Medulla oblongata (tissue), 1 donor: ENCODE measurements at regions not wholly inside any gene's neighbourhood (a gene's known extent, or its start where the extent isn't known, plus 50 kb on each side); places are given as distances from the start of the nearest gene placed in this dataset.

ENCODE experiments used
- DNase-seq: peaks from one replicate; pipeline ENCODE4 v3.0.0-alpha.2; 2015; ENCODE audit errors: extremely low spot score

- DNase-seq = no peak
These were observed 210.4 kb upstream of the HCCS start for GRCh38 chrX:10900585-10901289.

DNA sequence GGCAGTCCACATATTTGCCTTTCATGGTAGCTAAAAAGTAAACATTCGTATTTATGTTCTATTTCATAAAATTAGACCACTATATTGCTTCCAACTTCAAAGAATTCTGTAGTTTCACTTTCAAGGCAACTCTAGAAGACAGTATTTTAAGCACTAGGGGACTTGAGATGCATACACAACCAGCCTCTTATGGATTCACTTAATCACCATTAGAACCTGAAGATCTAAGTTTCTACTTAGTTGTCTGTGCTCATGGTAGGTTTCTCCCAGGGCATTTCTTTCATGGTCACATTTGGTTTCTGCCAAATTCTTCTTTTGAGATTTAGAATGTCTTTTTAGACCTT, 209.9 kb upstream of the HCCS start:
- no peak for DNase-seq

DNA sequence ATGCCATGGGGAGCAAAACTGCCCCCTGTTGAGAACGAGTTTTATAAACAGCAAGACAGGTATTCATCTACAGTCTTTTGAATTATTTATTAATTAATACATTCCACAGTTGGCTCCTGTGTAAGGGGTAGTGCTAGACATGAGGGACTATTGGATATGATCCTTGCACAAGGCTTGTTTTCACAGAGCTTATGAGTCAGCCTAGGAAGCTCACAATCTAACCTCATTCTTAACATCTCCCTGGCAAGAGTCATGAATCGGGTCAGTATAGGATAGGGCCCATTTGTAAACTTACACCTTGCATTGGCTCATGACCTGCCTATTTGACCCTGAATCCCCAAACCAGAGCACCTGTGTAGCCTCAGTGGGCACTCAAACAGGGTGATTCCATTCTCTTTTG, 209.1 kb upstream of the HCCS start:
- no peak for DNase-seq

DNA sequence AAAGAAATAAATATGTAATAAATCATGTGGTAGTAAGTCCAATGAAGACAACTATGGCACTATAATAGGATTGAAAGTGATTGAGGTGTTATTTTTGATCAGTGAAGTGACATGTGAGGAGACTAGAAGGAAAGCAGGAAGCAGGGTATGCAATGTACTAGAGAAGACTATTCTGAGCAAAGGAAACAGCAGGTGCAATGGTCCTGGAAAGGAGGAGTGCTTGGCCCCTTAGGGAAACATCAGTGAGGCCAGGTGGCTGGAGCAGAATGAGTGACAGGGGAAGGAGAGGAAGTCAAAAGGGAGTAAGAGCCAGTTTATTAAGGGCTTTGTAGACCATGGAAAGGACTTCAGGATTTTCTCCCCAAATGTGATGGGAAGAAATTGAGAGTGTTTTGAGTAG, 207.6 kb upstream of the HCCS start:
- no peak for DNase-seq

DNA sequence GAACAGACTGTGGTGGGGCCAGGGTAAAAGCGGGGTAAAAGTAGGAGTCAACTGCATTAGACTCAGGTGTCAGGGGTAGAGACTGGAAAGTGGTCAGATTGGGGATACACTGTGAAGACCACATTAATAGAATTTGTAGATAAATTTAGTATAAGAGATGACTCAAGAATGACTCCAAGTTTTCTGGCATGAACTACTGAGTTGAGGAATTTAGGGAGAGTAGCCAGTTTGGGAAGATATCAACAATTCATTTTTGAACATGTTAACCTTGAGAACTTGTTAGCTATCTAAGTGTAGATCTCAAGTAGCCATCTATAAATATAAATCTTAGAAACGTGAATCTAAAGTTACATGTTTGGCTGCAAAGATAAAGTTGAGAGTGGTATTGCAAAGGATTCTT, 206.9 kb upstream of the HCCS start:
- no peak for DNase-seq

DNA sequence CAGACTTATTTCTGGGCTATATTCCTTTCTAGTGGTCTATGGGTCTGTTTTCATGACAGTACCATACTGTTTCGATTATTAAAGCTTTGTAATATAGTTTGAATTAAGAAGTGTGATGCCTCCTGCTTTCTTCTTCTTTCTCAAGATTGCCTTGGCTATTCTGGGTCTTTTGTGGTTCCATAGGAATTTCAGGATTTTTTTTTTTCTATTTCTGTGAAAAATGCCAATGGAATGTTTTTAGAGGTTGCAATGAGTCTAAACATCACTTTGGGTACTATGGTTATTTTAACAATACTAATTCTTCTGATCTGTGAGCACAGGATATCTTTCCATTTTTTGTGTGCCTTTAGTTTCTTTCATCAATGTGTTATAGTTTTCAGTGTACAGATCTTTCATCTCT, 204.3 kb upstream of the HCCS start:
- no peak for DNase-seq

GRCh38 chrX:10922159-10922558, 189.0 kb upstream of the HCCS start:
- DNase-seq = no peak

GRCh38 chrX:10922835-10923234, 188.3 kb upstream of the HCCS start:
- no peak for DNase-seq

- no peak for DNase-seq
These were observed 187.7 kb upstream of the HCCS start for GRCh38 chrX:10923466-10923865.

GRCh38 chrX:10926404-10926803, 184.7 kb upstream of the HCCS start:
- DNase-seq = no peak

DNA sequence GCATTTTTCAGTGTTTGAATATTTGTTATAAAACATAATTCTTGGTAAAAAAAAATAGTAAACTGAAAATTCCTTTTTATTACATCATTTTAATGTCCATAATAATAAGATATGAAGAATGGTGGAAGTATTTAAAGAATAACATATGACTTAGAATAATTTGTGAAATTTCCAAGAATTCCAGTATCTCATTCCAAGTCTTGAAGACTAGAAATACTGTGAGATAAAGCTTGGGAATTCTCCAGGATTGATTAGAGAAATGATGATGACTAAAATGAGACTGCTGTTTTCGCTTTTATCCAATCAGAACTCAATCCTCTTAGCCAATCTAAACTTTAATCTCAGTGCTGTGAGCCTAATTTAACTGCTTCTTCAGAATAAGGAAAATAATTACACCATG, 184.2 kb upstream of the HCCS start:
- DNase-seq = no peak

DNA sequence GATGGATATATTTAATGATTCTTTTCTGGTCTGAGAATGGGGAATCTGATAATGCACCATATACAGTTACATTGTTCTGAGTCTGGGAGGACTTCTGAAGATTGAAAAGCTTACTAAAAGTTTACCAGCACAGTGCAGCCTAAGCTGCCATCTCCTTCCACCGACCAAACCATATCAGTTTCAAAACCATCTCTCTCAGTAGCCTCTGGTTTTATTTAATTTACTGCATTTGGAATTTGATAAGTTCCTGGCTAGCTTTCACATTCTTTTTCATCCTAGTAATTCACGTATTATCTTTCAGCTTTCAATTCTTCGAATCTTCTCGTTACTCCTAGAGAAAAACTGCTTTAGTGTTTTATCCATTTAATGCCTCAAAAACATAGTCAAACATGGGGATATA, 181.4 kb upstream of the HCCS start:
- DNase-seq = no peak

DNA sequence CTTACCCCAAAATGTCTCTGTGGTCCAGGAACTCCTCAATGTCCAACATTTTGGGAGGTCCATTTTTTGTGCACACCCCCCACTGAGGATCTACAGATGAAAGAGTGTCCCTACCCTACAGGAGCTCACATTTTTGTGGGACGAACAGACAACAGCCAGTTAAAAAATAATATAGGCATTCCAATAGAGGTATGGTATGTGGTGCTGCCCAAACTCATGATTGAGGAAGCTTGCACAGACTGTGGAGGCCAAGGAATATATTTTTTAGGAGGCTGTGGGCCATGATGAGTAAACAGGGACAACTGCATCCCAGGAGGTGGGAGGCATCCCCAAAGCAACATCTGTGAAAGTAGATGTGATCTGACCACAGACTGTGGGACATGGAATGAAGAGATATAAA, 181.0 kb upstream of the HCCS start:
- DNase-seq = no peak

DNA sequence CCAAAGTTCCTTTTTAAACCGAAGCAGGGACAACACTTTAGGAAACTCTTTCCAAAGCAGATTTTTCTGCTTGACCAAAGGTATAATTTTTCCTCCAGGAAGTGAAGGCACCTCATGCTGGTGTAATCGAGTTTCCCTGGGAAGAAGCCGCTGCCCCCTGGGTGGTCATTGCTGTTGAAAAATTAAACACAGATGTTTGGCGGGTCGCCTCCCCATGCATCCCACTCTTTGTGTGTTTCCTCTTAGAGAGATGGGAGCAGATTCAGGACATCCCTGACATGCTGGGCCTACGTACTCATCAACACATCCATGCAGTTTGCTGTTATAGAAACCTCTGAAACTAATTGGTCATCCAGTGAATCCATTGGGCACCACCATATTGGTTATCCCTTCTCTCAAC, 179.2 kb upstream of the HCCS start:
- no peak for DNase-seq

DNA sequence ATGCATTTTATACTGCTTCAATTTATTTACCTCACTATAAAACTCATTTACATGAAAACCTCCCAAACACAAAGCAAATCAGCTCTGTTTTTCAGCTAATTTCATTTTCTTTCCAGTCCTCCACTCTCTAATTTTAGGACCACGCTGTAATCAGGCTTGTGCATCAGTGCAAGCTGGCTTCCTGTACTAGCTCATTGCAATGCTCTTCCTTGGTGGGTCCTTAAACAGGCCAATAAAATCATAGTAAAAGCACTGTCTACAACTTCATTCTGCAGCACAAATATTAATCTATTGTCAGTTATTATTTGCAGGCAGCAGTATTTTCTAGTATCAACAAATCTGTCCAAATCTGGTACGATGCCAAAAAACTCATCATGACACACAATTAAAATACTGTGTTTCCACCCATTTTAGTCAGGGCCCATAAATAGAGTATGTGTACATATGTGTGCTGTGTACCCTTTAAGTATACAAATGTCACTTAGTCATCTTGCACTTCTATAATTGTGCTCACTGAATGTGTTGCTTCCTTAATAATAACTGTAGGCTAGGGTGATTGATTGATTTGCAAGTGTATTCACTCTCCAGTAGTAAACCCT, 178.2 kb upstream of the HCCS start:
- no peak for DNase-seq

GRCh38 chrX:10935501-10935900, 175.6 kb upstream of the HCCS start:
- no peak for DNase-seq

DNA sequence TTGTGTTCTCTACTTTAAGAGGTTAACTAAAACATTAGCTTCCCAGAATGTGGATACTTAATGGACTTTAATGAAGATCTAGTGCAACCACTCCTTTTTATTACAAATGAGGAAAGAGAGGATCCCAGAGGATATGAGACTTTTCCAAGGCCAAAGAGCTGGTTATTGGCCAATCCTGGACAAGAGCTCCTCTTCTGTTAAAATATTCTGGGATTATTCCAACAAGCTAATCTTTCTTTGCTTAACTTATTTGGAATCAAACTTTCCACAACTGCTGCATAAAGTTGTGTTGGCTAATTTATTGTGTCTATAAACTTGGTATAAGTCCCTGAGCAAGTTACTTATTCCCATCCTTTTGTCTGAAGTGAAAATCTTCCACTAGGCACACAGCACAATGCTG, 174.2 kb upstream of the HCCS start:
- no peak for DNase-seq

DNA sequence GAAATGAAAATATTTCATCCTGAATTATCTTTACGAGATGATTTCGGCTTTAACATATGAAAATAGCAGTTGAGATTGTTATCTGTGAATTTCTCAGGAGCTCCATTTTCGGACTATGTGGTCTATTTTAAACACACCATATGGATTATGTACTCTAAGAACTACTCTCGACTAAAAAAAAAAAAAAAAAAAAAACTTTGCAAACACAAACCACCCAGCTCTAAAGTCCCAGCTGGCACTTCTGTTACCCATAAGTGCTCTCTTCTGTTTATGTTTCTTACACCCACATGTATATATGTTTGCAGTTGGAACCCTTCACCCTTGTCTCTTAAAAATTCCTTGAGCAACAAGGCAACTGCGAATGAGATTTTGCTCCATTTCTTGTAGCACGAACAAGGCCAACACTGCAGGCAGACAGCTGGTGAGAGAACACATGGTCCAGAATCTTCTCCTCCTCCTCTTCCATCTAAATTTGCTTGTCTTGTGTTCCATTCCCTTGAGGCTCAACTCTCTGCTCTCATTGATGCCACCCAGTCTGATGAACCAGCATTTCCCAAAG, 172.7 kb upstream of the HCCS start:
- no peak for DNase-seq

GRCh38 chrX:10939424-10939823, 171.7 kb upstream of the HCCS start:
- no peak for DNase-seq

GRCh38 chrX:10944136-10944885, 166.8 kb upstream of the HCCS start:
- DNase-seq = no peak

- DNase-seq = peak; percentile 1
These were observed 165.6 kb upstream of the HCCS start for GRCh38 chrX:10945498-10945897.

- no peak for DNase-seq
These were observed 161.6 kb upstream of the HCCS start for GRCh38 chrX:10949541-10949940.

DNA sequence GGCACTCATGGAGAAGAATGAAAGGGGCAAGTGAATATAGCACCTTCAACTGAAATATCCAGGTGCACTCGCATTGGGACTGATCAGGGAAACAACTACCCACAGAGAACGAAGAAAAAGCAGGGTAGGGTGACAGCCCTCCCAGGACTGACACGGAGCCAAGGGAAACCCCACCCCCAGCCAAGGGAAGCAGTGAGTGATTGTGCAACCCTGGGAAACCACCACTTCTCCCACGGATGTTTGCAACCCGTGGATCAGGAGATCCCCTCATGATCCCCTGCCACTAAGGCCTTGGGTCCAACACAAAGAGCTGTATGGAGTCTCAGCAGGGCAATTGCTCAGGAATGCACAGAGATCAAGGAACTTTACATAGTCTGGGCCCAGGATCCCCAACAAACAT, 158.5 kb upstream of the HCCS start:
- no peak for DNase-seq
